Subcutaneous abdominal adipose tissue (tissue), 5 donors: ENCODE measurements at regions not wholly inside any gene's neighbourhood (a gene's known extent, or its start where the extent isn't known, plus 50 kb on each side); places are given as distances from the start of the nearest gene placed in this dataset.
"Not testable (repeated sequence)": the region's sequence is repeated elsewhere in the genome, so short reads cannot be mapped to it uniquely, and the experiment has no call there.

Experiments
- H3K27ac ChIP-seq: one replicate; pipeline ENCODE4 v1.7.0; 2013; ENCODE audit warnings: low read depth, mild to moderate bottlenecking, inconsistent platforms, low read length, moderate library complexity
- H3K27me3 ChIP-seq, 5 donors: one replicate each; pipeline ENCODE4 v1.7.0; 2013; ENCODE audit warnings: low read length in 5 of 5, inconsistent platforms in 1 of 5; ENCODE audit not compliant: control insufficient read depth in 5 of 5, insufficient read depth in 4 of 5
- H3K36me3 ChIP-seq, 5 donors: one replicate each; pipeline ENCODE4 v1.7.0; 2013; ENCODE audit warnings: low read length in 5 of 5; ENCODE audit not compliant: control insufficient read depth in 5 of 5, insufficient read depth in 5 of 5
- H3K4me1 ChIP-seq, 5 donors: one replicate each; pipeline ENCODE4 v1.7.0; 2013; ENCODE audit warnings: low read length in 5 of 5, mild to moderate bottlenecking in 3 of 5, moderate library complexity in 1 of 5; ENCODE audit not compliant: control insufficient read depth in 5 of 5, insufficient read depth in 5 of 5
- H3K4me3 ChIP-seq, 5 donors: one replicate each; pipeline ENCODE4 v1.7.0; 2013; ENCODE audit warnings: low read length in 5 of 5, low read depth in 1 of 5
- H3K9ac ChIP-seq, 5 donors: one replicate each; pipeline ENCODE4 v1.7.0; 2013; ENCODE audit warnings: low read length in 5 of 5, mild to moderate bottlenecking in 4 of 5, moderate library complexity in 3 of 5
- H3K9me3 ChIP-seq, 5 donors: one replicate each; pipeline ENCODE4 v1.7.0; 2013; ENCODE audit warnings: low read length in 5 of 5; ENCODE audit not compliant: control insufficient read depth in 5 of 5
- donor health status: healthy.
- donor health status: healthy.
- donor health status: healthy.
- donor health status: healthy.
- donor health status: healthy.

DNA sequence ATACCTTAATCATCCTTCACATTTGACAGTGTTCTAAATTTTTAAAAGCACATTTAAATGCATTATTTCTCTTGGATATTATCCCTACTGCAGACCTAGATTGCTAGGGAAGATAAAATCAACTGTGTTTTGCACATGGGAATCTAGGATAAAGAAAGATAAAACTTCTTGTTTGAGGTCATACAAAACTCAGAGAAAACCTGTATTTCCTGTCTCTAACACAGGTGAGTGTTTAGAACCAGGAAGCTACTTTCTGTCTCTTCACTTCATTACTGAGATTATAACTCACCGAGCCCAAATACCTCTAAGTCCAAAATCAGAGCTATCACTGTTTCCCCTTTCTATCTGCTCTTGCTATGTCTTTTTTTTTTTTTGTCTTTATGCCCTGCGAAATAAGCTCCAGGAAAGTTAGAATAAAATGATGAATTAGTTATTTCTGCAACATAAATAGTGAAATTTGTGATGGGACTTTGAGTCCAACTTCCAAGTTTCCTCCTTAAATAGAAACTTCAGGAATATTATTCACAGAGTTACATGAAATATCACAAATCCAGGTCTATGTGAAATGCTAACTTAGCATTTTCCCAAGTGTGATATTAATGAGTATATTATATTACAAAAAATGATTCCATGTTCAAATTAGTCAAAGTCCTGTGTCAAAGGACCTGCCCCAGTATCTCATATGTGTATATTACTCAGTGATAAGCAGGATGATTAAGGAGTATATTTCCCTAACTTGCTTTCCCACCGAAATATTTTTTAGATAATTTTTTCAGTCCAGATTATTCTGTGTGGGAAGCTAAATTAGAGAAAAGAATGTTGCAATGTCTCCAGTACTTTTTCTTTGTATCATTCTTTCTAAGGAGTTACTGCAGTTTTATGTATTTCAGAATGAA lies 226.4 kb downstream of the PLA2G4A start:
- Histone ChIP-seq H3K9me3 (no peaks in the 10 kb centered on the region), H3K27me3 (no peaks in the 10 kb centered on the region), H3K27ac (no peak overlapping the region), H3K4me1 (peaks cover 0 to 5% (median 0%) of the 10 kb centered on the region in 5 donors), H3K9ac (no peak overlapping the region), H3K4me3 (no peak overlapping the region), H3K36me3 (no peaks in the 10 kb centered on the region)

DNA sequence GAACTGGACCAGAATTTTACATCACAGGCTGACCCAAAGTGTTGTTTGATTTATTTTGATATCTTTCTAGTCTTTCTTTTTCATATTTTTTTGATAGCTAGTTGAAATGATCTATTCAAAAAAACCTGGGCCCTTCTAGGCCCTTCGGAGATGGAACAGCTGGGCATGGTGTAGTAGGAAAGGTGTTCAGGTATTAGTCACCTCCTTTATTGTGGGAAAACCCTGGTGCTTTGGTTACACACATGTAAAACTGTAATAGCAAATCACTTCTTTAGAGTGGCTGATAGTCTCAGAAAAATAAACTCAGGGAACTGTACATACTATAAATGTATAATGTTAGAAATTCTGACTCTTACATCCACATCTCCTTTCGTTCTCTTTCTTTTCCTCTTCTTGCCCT lies 234.5 kb downstream of the PLA2G4A start:
- no peaks in the 10 kb centered on the region for H3K27me3 ChIP-seq
- no peaks in the 10 kb centered on the region for H3K36me3 ChIP-seq
- no peak overlapping the region for H3K4me3 ChIP-seq
- H3K9ac ChIP-seq: no peak overlapping the region
- no peaks in the 10 kb centered on the region for H3K9me3 ChIP-seq
- H3K27ac ChIP-seq: no peak overlapping the region
- H3K4me1 ChIP-seq: peaks cover 0 to 15% (median 5%) of the 10 kb centered on the region in 5 donors

DNA sequence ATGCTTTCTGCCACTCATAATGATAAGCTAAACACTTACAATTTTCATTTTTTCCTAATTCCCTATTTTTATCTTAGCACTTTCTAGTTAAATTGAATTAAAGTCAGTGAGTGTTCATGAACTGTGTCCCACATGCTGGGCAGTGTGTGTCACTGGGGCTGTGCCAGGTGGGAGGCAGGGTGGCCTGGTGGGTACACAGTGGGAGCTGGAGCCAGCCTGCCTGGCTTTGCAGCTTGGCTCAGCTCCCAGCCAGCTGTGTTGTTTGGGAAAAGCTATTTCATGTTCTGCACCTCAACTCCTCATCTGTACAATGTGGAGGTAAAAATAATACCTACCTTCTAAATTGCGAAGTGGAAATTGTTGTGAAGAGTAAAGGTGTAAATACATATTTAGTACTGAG lies 238.4 kb downstream of the PLA2G4A start:
- H3K4me1 ChIP-seq: peaks cover 0 to 11% (median 5%) of the 10 kb centered on the region in 5 donors
- no peaks in the 10 kb centered on the region for H3K9me3 ChIP-seq
- H3K36me3 ChIP-seq: no peaks in the 10 kb centered on the region
- H3K27me3 ChIP-seq: no peaks in the 10 kb centered on the region
- H3K27ac ChIP-seq: no peak overlapping the region
- H3K4me3 ChIP-seq: no peak overlapping the region
- no peak overlapping the region for H3K9ac ChIP-seq

DNA sequence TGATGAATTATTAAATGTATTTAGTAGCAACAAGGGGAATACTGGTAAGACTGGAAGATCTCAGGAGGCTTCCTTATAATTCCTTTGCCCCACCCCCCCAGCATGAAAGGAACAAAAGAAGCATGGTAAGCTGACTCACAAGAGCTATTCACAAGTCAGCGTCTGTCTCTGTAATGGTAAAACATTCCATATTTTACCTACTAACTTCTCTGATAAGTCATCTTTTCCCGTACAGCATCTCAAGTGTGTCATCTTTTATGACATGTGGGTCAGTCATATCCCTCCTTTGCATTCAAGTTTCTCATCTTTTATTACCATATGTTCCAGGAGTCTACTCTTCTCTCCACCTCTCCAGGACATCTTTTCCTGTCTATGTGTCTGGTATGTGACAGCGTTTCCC lies 241.3 kb downstream of the PLA2G4A start:
- Histone ChIP-seq H3K9me3 (peaks cover 0 to 7% (median 6%) of the 10 kb centered on the region in 5 donors), H3K27ac (no peak overlapping the region), H3K36me3 (no peaks in the 10 kb centered on the region), H3K27me3 (no peaks in the 10 kb centered on the region), H3K9ac (no peak overlapping the region), H3K4me1 (peaks cover 0 to 11% (median 5%) of the 10 kb centered on the region in 5 donors), H3K4me3 (no peak overlapping the region)

DNA sequence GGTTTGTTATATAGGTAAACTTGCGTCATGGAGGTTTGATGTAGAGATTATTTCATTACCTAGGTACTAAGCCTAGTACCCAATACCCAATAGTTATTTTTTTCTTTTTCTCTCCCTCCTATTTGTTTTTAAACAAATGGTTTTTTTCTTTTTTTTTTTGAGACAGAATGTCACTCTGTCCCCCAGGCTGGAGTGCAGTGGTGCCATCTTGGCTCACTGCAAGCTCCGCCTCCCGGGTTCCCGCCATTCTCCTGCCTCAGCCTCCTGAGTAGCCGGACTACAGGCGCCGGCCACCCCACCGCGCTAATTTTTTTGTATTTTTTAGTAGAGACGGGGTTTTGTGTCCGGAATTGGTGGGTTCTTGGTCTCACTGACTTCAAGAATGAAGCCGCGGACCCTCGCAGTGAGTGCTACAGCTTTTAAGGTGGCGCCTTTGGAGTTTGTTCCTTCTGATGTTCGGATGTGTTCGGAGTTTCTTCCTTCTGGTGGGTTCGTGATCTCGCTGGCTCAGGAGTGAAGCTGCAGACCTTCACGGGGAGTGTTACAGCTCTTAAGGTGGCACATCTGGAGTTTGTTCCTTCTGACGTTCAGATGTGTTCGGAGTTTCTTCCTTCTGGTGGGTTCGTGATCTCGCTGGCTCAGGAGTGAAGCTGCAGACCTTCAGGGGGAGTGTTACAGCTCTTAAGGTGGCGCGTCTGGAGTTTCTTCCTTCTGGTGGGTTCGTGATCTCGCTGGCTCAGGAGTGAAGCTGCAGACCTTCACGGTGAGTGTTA lies 243.7 kb downstream of the PLA2G4A start:
- not testable (repeated sequence) for H3K9me3 ChIP-seq, H3K4me1 ChIP-seq, H3K27me3 ChIP-seq, H3K9ac ChIP-seq, H3K27ac ChIP-seq, H3K36me3 ChIP-seq
- peak overlapping the region in 4 of 5 donors; percentile 55 to 67 (median 62) for H3K4me3 ChIP-seq

DNA sequence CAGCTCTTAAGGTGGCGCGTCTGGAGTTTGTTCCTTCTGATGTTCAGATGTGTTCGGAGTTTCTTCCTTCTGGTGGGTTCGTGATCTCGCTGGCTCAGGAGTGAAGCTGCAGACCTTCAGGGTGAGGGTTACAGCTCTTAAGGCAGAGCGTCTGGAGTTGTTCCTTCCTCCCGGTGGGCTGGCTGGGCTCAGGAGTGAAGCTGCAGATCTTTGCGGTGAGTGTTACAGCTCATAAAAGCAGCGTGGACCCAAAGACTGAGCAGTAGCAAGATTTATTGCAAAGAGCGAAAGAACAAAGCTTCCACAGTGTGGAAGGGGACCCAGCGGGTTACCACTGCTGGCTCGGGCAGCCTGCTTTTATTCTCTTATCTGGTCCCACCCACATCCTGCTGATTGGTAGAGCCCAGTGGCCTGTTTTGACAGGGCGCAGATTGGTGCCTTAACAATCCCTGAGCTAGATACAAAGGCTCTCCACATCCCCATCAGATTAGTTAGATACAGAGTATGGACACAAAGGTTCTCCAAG lies 244.3 kb downstream of the PLA2G4A start:
- not testable (repeated sequence) for H3K9me3 ChIP-seq, H3K4me1 ChIP-seq, H3K27me3 ChIP-seq, H3K9ac ChIP-seq, H3K27ac ChIP-seq, H3K36me3 ChIP-seq
- peak overlapping the region in 4 of 5 donors; percentile 55 to 67 (median 62) for H3K4me3 ChIP-seq

DNA sequence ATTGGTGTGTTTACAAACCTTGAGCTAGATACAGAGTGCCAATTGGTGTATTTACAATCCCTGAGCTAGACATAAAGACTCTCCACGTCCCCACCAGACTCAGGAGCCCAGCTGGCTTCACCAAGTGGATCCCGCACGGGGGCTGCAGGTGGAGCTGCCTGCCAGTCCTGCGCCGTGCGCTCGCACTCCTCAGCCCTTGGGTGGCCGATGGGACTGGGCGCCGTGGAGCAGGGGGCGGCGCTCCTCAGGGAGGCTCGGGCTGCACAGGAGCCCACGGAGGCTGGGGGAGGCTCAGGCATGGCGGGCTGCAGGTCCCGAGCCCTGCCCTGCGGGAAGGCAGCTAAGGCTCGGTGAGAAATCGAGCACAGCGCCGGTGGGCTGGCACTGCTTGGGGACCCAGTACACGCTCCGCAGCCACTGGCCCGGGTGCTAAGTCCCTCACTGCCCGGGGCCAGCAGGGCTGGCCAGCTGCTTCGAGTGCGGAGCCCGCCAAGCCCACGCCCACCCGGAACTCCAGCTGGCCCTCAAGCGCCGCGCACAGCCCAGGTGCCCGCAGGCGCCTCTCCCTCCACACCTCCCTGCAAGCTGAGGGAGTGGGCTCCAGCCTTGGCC lies 245.0 kb downstream of the PLA2G4A start:
- not testable (repeated sequence) for H3K27ac ChIP-seq, H3K4me3 ChIP-seq, H3K27me3 ChIP-seq, H3K36me3 ChIP-seq, H3K9ac ChIP-seq, H3K9me3 ChIP-seq, H3K4me1 ChIP-seq

DNA sequence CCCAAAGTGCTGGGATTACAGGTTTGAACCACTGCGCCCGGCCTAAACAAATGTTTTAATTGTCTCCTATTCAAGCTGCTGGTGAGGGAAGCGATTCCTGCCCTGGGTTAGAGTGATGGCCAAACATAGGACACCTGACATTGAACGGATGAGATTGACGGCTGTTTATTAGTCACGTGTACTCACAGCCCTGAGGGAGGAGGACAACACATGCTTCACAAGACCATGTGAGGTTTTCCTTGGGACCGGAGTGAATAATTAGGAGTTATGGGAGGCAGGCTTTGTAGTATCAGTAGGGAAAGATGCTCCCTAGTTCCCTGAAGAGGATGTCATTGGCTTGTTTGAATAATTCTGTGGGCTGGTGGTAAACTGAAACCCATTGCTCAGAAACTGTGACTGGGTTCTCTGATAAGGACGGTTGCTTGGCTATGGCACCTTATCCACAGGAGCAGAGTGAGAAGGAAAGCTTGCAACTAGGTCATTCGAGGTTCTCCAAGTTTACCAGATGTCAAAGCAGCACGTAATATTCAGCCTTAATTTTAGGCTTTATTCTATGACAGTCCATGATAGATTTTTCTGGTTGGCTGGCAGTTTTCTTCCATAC lies 245.8 kb downstream of the PLA2G4A start:
- no peaks in the 10 kb centered on the region for H3K36me3 ChIP-seq
- no peak overlapping the region for H3K9ac ChIP-seq
- H3K4me3 ChIP-seq: no peak overlapping the region
- H3K4me1 ChIP-seq: no peaks in the 10 kb centered on the region
- peaks cover 0 to 7% (median 7%) of the 10 kb centered on the region in 5 donors for H3K9me3 ChIP-seq
- H3K27ac ChIP-seq: no peak overlapping the region
- peaks cover 0 to 1% (median 0%) of the 10 kb centered on the region in 5 donors for H3K27me3 ChIP-seq

DNA sequence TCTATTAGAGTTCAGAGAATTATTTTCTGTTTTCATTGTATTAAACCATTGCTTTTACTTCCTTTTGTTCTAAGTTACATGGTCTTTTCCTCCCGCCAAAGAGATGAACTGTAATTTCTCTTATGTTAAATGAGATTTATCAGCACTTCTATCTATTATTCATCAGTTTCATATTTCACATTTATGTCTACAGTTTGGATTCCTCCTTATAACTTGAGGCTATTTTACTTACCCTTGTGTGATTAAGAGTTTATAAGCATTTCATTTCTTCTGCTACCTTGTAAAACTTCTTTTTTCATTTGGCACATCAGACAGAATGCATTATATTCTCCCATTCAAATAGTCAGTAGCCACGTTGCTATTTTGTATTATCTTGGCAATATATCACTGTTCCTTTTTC lies 248.2 kb downstream of the PLA2G4A start:
- H3K4me1 ChIP-seq: no peaks in the 10 kb centered on the region
- H3K9me3 ChIP-seq: peaks cover 0 to 7% (median 7%) of the 10 kb centered on the region in 5 donors
- no peak overlapping the region for H3K9ac ChIP-seq
- H3K4me3 ChIP-seq: no peak overlapping the region
- peaks cover 0 to 4% (median 0%) of the 10 kb centered on the region in 5 donors for H3K27me3 ChIP-seq
- H3K27ac ChIP-seq: no peak overlapping the region
- no peaks in the 10 kb centered on the region for H3K36me3 ChIP-seq
